ENCODE measurements at regions not wholly inside any gene's neighbourhood (a gene's known extent, or its start where the extent isn't known, plus 50 kb on each side); places are given as distances from the start of the nearest gene placed in this dataset.

- TF ChIP-seq GABPA (tag; conservative IDR thresholded peaks at IDR 0.05; ENCODE audit: low read depth): no peak
- no peak for TF ChIP-seq POLR2A (conservative IDR thresholded peaks at IDR 0.05)
These were observed 133.8 kb upstream of the KCNH7 start for GRCh38 chr2:162972383-162972782.
